Endothelial cell of umbilical vein (primary cell): ENCODE measurements at regions not wholly inside any gene's neighbourhood (a gene's known extent, or its start where the extent isn't known, plus 50 kb on each side); places are given as distances from the start of the nearest gene placed in this dataset.
A peak's percentile ranks its signal among the peaks of the same experiment; 100 is the strongest.

Experiments used
- BruUV-seq: library from RNA; stranded (reverse); fragments of 400-500 nt; replicated peaks from 2 replicates; lab custom pipeline; 2021; lab: Mats Ljungman, UMichigan
- CTCF ChIA-PET: fragments of 300-600, 350-600 bp; sonication (Branson Sonifier 250); formaldehyde crosslinking; loops from one replicate; lab custom pipeline; 2021; ENCODE audit warnings: antibody characterized with exemption, inconsistent platforms; lab: Charles Lee
- POLR2A ChIA-PET: fragments of 300-600, 350-600 bp; sonication (Branson Sonifier 250); formaldehyde crosslinking; loops from one replicate; lab custom pipeline; 2021; ENCODE audit warnings: antibody characterized with exemption, inconsistent platforms; lab: Charles Lee
- DNase-seq: peaks from one replicate; pipeline ENCODE4 v3.0.0-alpha.2; 2011; ENCODE audit warnings: low read depth, low spot score
- FAIRE-seq: peaks from 2 replicates; lab custom pipeline; 2011; peaks lifted over from hg19 to GRCh38; lab: Jason Lieb, UNC
- H2AFZ ChIP-seq: 2 replicates; pipeline ENCODE4 v1.6.0; 2012; ENCODE audit warnings: low read depth, low read length, control low read depth, inconsistent platforms
- H3K27ac ChIP-seq: 2 replicates; pipeline ENCODE4 v1.5.1; 2011; ENCODE audit warnings: low read depth, mild to moderate bottlenecking, control low read depth, low read length, moderate library complexity; ENCODE audit not compliant: insufficient read depth
- H3K27me3 ChIP-seq, 2 experiments: 2 replicates each; pipeline versions ENCODE4 v1.6.0 to v1.6.1; 2011; ENCODE audit warnings: low read length in 2 of 2, mixed read lengths in 1 of 2; ENCODE audit not compliant: control insufficient read depth in 2 of 2, insufficient read depth in 2 of 2
- H3K36me3 ChIP-seq, 2 experiments: 2 replicates in 1 of 2; 3 replicates in 1 of 2; pipeline ENCODE4 v1.5.1; 2011; ENCODE audit warnings: low read length in 2 of 2, mild to moderate bottlenecking in 1 of 2, moderate library complexity in 1 of 2; ENCODE audit not compliant: control insufficient read depth in 2 of 2, insufficient read depth in 2 of 2; ENCODE audit errors: extremely low read depth in 1 of 2
- H3K4me1 ChIP-seq: 3 replicates; pipeline ENCODE4 v1.5.1; 2011; ENCODE audit warnings: mild to moderate bottlenecking, low read length; ENCODE audit not compliant: control insufficient read depth, insufficient read depth; ENCODE audit errors: extremely low read depth
- H3K4me2 ChIP-seq: 2 replicates; pipeline ENCODE4 v1.6.1; 2011; ENCODE audit warnings: low read length, control low read depth, mixed read lengths; ENCODE audit not compliant: insufficient read depth
- H3K4me3 ChIP-seq, 3 experiments: fragments of 200-600 bp in 1 of 3; sonication (generic), shearing (Covaris generic) in 1 of 3; replicated peaks in 1 of 3; 2 replicates each; pipeline ENCODE4 v1.5.1; 2011 to 2016; ENCODE audit warnings: control low read depth in 3 of 3, low read length in 3 of 3, mild to moderate bottlenecking in 2 of 3, inconsistent platforms in 1 of 3, low read depth in 1 of 3, moderate library complexity in 1 of 3; ENCODE audit not compliant: insufficient read depth in 1 of 3
- H3K79me2 ChIP-seq: 2 replicates; pipeline ENCODE4 v1.6.0; 2012; ENCODE audit warnings: low read length, inconsistent platforms; ENCODE audit not compliant: control insufficient read depth, insufficient read depth
- H3K9ac ChIP-seq: replicated peaks from 2 replicates; pipeline ENCODE3; 2011; ENCODE audit warnings: low read length, control low read depth; ENCODE audit not compliant: insufficient read depth; ENCODE audit errors: extremely low read depth
- H3K9me1 ChIP-seq: replicated peaks from 3 replicates; pipeline ENCODE4 v1.6.0; 2011; ENCODE audit warnings: mild to moderate bottlenecking, low read length; ENCODE audit not compliant: control insufficient read depth, insufficient read depth; ENCODE audit errors: extremely low read depth
- H3K9me3 ChIP-seq: replicated peaks from 2 replicates; pipeline ENCODE4 v1.5.1; 2012; ENCODE audit warnings: low read length, inconsistent platforms; ENCODE audit not compliant: control insufficient read depth, insufficient read depth
- H4K20me1 ChIP-seq: replicated peaks from 2 replicates; pipeline ENCODE3; 2011; ENCODE audit warnings: mild to moderate bottlenecking, low read length; ENCODE audit not compliant: control insufficient read depth, insufficient read depth; ENCODE audit errors: extremely low read depth
- EZH2 ChIP-seq: IDR thresholded peaks from 2 replicates; pipeline ENCODE4 v1.6.1; 2012; ENCODE audit warnings: borderline replicate concordance, low read depth, mild to moderate bottlenecking, moderate library complexity, low read length, inconsistent platforms; ENCODE audit not compliant: severe bottlenecking
- dilution Hi-C: fragments of 300-500 bp; cut with MboI; formaldehyde crosslinking; loops from one replicate; pipeline ENCODE4 v1.15.0; 2019; ENCODE audit warnings: low sequenced_read_pairs; ENCODE audit not compliant: extremely low pct_ligation_motif_present
- intact Hi-C: fragments of 100-400 bp; cut with micrococcal nuclease; formaldehyde crosslinking; loops from one replicate; pipeline ENCODE4 v1.10.0; 2022
- TF ChIP-seq, protein P1 (sequence below): IDR thresholded peaks from 2 replicates; pipeline ENCODE4 v1.6.1; 2011; ENCODE audit not compliant: insufficient read depth, insufficient read length

DNA sequence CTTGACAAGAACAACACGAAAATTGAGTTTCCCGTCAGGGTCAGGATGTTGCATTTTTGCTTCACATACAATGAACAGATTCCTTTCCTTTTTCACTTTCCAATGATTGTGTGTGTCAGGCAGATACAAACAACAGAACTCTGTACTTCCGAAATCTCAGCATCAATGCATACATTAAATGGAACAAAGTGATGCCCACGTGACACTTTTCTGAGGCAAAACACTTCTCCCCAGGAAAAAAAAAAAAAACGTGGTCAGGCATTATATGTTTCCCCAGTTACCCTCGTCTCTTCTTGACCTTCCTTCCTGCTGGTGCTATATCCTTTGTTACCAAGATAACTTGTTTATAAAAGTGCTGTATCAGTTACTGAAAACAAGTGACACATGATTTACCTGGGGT, 181.8 kb downstream of the ZNF281 start:
- dilution Hi-C loops (no loop called here), intact Hi-C loops (loop anchor here (2.0 kb wide), 1 partner anchor 369 kb away; no protein-coding TSS in a partner anchor)
- CTCF ChIA-PET = no interaction called here

More for the DNA sequence above, 181.8 kb downstream of the ZNF281 start:
- Histone ChIP-seq H3K27ac (no peak overlapping the region), H3K9me3 (no peaks in the 10 kb centered on the region), H3K9me1 (no peaks in the 10 kb centered on the region), H2AFZ (peak overlapping the region; percentile 74), H3K4me1 (peaks cover 28% of the 10 kb centered on the region), H3K4me3 (peak overlapping the region in 1 of 3 experiments; percentile 21), H4K20me1 (no peaks in the 10 kb centered on the region), H3K4me2 (peak overlapping the region; percentile 70), H3K36me3 (no peaks in the 10 kb centered on the region), H3K9ac (no peak overlapping the region), H3K79me2 (no peaks in the 10 kb centered on the region), H3K27me3 (no peaks in the 10 kb centered on the region)
- DNase-seq (peak; percentile 67), FAIRE-seq (peak; percentile 18)
- TF ChIP-seq, protein P1, sequence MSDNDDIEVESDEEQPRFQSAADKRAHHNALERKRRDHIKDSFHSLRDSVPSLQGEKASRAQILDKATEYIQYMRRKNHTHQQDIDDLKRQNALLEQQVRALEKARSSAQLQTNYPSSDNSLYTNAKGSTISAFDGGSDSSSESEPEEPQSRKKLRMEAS = peak; percentile 68
- no peak for TF ChIP-seq EZH2
- no TSS peak for BruUV-seq
- POLR2A ChIA-PET = no interaction called here
